ENCODE measurements at regions not wholly inside any gene's neighbourhood (a gene's known extent, or its start where the extent isn't known, plus 50 kb on each side); places are given as distances from the start of the nearest gene placed in this dataset.
"Not testable (repeated sequence)": the region's sequence is repeated elsewhere in the genome, so short reads cannot be mapped to it uniquely, and the experiment has no call there.

- in situ Hi-C loops (cut with HindIII; ENCODE audit: low sequenced_read_pairs), result no loop called here
These were observed 162.5 kb upstream of the BCOR start for GRCh38 chrX:40260146-40260747.

- in situ Hi-C loops (cut with HindIII; ENCODE audit: low sequenced_read_pairs), result loop anchor here (5.0 to 10.0 kb wide), 4 partner anchors 64 to 532 kb away; no protein-coding TSS in a partner anchor
These were observed 161.2 kb upstream of the BCOR start for GRCh38 chrX:40258909-40259308.

DNA sequence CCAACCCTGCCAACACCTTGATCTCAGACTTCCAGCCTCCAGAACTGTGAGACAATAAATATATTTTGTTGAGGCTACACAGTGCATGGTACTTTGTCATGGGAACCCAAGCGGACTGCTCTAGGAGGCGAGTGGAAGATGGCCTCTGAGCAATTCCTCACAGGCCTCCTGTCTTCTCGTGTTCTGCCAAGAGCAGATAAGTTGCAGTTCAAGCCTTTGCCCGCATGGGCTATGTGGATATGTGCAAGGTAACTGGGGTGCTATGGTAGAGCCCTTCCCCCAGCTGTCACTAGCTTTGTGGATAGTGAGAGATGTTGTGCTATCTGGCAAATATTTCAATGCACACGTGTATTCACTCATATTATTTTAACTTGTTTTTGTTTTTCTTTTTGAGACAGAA, 156.0 kb upstream of the BCOR start:
- in situ Hi-C loops (cut with HindIII; ENCODE audit: low sequenced_read_pairs), result loop anchor here (10.0 kb wide), 1 partner anchor 59 kb away; no protein-coding TSS in a partner anchor

DNA sequence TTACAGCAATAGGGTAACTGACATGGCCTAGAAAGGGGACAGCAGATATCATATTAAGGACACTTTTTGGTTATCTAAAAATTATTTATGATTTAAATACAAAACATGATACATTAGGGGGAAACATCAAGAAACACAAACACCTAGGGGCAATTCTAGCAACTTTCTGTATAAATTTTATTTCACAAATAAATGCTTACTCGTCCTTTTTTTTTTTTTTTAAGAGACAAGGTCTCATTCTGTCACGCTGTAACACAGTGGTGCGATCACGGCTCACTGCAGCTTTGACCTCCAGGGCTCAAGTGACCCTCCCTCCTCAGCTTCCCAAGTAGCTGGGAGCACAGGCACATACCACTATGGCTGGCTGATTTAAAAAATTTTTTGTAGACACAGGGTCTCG, 151.8 kb upstream of the BCOR start:
- in situ Hi-C loops (cut with HindIII; ENCODE audit: low sequenced_read_pairs), result no loop called here

GRCh38 chrX:40248822-40249221, 151.1 kb upstream of the BCOR start:
- in situ Hi-C loops (cut with HindIII; ENCODE audit: low sequenced_read_pairs), result no loop called here

GRCh38 chrX:40247848-40248622, 150.3 kb upstream of the BCOR start:
- in situ Hi-C loops (cut with HindIII; ENCODE audit: low sequenced_read_pairs), result no loop called here

- in situ Hi-C loops (cut with HindIII; ENCODE audit: low sequenced_read_pairs), result no loop called here
These were observed 149.6 kb upstream of the BCOR start for GRCh38 chrX:40247382-40247781.

DNA sequence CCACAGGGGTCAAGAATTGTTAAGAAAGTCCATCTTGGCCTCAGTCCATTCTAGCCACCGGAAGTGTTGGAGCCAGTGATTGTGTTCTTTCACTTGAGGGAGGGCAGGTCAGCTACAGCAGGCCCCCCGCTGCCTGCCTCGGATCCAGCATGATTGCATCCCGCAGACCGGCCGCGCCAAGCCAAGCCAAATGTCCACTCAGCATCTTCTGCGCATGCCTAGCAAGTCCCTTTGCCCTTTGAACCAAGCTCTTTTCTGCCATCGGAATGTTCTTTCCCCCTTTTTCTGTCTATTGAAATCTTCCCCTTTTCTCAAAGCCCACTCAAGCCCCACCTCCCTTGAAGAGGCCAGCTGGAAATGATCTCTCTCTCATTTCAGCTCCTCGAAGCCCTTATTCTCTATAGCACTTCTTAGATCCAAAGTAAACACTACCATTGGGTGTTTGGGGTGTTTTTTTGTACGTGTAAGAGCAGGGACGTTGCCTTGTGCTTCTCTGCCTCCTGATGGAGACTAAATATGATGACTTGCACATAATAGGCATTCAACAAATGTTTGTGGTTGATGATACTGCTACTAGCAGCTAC, 147.8 kb upstream of the BCOR start:
- in situ Hi-C loops (cut with HindIII; ENCODE audit: low sequenced_read_pairs), result no loop called here

GRCh38 chrX:40244980-40245379, 147.2 kb upstream of the BCOR start:
- in situ Hi-C loops (cut with HindIII; ENCODE audit: low sequenced_read_pairs), result no loop called here

DNA sequence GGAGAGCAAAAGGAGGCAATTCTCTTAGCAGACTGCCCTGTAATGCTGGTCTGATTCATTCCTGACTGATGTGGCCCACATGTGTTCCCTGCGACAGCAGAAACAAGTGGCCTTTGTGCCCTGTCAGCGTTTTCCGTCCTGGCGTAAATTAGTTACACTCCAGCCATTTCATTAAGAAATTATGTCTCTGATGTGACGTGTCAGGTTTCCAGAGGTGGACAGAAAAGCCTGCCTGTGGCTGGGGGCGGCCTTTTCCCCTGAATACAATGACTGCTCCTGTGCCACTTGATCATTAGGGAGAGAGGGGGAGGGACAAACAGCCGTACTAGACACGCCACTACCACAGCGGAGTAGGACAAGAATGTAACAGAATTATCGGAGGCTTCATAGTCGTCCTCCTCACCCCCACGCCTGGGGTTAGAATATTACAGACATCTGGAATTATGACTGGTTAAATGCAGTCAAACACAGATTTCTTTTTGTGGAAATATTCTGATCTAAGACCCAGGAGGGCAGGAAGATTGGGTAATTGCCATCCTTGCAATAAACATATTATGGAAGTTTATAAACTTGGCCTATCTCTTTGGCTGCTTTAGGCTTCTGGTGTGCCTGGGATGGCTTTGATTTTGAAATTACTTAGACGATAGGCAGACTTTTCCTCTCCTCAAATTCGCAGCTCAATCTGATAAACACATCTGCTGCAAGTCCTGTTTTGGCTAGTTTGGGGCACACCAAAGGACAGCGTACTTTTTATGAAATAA, 146.2 kb upstream of the BCOR start:
- in situ Hi-C loops (cut with HindIII; ENCODE audit: low sequenced_read_pairs), result no loop called here

DNA sequence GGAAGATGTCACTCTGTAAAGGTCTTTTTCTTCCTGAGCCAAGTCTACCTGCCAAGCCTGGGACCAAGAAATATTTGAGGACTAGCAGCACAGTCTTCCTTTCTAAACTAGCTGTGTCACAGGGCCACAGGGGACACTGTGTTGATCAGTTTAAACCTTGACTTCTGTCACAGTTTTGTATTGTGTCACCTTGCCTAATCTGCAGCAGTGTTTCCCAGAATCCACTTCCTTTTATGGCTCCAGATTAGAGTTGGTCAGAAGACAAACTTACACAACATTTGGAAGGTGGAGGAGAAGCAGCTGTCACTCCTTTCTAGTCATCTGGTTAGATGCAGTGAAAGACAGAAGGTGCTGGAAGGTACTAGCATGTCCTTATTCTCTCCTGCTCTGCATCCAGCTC, 143.1 kb upstream of the BCOR start:
- in situ Hi-C loops (cut with HindIII; ENCODE audit: low sequenced_read_pairs), result no loop called here

- in situ Hi-C loops (cut with HindIII; ENCODE audit: low sequenced_read_pairs), result no loop called here
These were observed 140.0 kb upstream of the BCOR start for GRCh38 chrX:40237731-40238178.

DNA sequence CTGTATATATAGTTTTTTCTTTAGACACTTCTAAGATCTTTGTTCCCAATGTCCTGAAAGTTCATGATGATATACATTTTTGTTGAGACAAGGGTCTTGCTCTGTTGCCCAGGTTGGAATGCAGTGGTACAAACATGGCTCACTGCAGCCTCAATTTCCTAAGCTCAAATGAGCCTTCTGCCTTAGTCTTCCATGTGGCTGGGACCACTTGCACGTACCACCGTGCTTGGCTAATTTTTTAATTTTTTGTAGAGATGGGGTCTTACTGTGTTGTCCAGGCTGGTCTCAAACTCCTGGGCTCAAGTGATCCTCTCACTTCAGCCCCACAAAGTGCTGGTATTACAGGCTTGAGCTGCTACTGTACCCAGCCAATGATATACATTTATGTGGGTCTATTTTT, 132.9 kb upstream of the BCOR start:
- in situ Hi-C loops (cut with HindIII; ENCODE audit: low sequenced_read_pairs), result no loop called here

- in situ Hi-C loops (cut with HindIII; ENCODE audit: low sequenced_read_pairs), result no loop called here
These were observed 129.4 kb upstream of the BCOR start for GRCh38 chrX:40227125-40227524.

GRCh38 chrX:40224658-40225057, 126.9 kb upstream of the BCOR start:
- in situ Hi-C loops (cut with HindIII; ENCODE audit: low sequenced_read_pairs), result no loop called here

DNA sequence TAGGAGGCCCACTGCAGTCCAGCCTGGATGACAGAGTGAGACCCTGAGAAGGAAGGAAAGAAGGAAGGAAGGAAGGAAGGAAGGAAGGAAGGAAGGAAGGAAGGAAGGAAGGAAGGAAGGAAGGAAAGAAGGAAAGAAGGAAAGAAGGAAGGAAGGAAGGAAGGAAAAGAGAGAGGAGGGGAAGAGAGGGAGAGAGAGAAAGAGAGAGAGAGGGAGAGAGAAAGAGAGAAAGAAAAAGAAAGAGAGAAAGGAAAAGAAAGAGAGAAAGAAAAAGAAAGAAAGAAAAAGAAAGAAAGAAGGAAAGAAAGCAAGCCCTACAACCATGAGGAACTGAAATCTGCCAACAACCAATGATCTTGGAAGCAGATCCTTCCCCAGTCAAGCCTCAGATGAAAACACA, 124.9 kb upstream of the BCOR start:
- in situ Hi-C loops (cut with HindIII; ENCODE audit: low sequenced_read_pairs), result not testable (repeated sequence)

DNA sequence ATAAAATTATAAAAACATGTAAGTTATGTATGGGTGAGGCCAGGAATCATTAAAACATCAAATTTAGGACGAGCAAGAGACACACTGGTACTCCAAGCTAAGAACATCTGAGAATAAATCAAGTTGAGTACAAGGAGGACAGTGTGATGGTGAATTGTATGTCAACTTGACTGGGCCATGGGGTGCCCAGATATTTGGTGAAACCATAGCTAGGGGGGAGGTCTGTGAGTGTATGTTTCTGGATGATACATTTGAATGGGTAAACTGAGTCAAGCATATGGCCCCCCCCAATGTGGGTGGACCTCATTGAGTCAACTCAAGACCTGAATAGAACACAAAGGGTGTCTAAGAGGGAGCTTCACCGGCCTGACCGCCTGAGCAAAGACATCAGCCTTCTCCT, 115.3 kb upstream of the BCOR start:
- in situ Hi-C loops (cut with HindIII; ENCODE audit: low sequenced_read_pairs), result no loop called here

DNA sequence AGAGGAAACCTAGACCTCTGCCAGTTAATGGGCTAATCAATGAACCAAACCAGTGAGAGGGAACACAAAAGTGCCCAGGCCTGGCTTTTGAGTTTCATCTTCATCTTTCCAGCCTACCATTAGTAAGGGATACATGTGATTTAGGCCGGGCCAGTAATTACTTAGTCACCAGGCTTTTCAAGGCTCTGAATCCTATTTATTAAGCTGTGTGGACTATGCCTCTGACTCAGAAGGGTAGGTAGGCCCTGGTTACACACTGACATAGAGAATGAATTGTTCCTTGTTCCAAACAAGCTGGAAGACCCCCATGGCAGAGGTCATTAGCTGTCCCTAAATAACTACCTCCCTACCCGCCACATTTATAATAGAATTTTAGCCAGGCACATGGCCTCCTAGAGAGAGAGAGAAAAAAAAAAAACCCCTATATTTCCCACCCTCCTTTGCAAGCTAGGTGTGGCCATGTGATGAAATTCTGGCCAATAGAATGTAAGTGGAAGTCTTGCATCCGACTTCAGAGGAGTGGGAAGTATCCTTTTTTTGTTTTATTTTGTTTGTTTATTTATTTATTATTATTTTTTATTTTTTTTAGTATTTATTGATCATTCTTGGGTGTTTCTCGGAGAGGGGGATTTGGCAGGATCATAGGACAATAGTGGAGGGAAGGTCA, 112.3 kb upstream of the BCOR start:
- in situ Hi-C loops (cut with HindIII; ENCODE audit: low sequenced_read_pairs), result no loop called here

DNA sequence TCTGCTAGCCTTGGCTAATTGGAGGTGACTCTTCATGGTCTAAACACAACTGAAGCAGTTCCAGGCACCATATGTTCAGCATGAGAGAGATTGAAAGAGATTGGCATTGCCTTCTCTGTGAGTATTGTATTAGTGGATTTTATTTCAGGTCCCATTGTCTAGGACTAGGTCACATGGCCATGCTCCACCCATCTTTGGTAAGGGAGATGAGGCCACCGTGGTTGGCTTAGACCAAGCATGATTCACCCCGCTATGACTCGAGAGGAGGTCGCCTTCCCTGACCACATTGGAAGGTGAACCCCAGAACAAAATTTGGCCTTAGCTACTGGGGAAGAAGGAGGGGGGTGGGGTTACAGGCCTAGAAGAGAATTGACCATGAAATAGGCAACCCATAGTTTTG, 109.9 kb upstream of the BCOR start:
- in situ Hi-C loops (cut with HindIII; ENCODE audit: low sequenced_read_pairs), result no loop called here

DNA sequence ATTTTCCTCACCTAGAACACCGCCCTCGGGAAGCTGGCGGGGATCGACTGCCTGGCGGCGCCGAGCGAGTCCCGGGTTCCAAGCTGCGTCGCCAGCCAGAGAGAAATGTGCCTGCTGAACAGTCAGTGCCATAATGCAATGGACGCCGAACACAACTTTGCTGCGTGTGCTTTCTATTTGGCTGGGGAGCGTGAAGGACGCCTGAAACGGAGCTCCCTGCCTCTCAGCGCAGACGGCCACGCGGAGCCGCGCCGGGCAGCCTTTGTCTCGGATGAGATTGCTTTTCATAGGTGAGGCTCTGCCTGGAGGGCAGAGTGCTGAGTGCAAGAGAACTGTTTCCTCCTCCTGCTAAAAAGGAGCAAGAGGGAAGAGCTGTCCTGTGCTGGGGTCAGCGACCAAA, 107.7 kb upstream of the BCOR start:
- in situ Hi-C loops (cut with HindIII; ENCODE audit: low sequenced_read_pairs), result no loop called here

- in situ Hi-C loops (cut with HindIII; ENCODE audit: low sequenced_read_pairs), result loop anchor here (5.0 kb wide), 1 partner anchor 95 kb away; no protein-coding TSS in a partner anchor
These were observed 104.7 kb upstream of the BCOR start for GRCh38 chrX:40202456-40202855.
